ENCODE measurements at regions not wholly inside any gene's neighbourhood (a gene's known extent, or its start where the extent isn't known, plus 50 kb on each side); places are given as distances from the start of the nearest gene placed in this dataset.
"Not testable (repeated sequence)": the region's sequence is repeated elsewhere in the genome, so short reads cannot be mapped to it uniquely, and the experiment has no call there.

DNA sequence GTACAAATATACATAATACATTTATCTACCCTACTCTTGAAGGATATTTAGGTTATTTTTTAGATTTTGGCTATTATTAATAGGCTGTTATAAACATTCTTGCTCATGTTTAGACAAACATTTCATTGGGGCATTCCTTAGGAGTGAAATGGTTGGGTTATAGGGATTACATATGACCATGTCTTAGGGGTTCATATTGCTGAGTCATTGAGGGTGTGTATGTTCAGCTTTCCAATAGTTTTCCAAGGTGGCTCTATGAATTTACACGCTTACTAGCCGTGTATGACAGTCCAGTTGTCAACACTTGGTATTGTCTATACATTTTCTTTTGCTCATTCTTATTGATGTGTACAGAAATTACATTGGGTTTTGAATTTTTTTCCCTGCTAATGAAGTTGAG is 125.8 kb downstream of the OXSM start:
- DNase-seq (no peak), ATAC-seq (no peak)
- H3K4me1 ChIP-seq, result no peaks in the 10 kb centered on the region
- H3K9me3 ChIP-seq, result no peaks in the 10 kb centered on the region
- H3K4me3 ChIP-seq, result no peak overlapping the region
- H3K27me3 ChIP-seq (ENCODE audit: low read depth), result no peaks in the 10 kb centered on the region
- H3K27ac ChIP-seq, result no peak overlapping the region
- intact Hi-C loops (cut with DNase I), result no loop called here
- H3K36me3 ChIP-seq, result no peaks in the 10 kb centered on the region
- TF ChIP-seq, protein P1, sequence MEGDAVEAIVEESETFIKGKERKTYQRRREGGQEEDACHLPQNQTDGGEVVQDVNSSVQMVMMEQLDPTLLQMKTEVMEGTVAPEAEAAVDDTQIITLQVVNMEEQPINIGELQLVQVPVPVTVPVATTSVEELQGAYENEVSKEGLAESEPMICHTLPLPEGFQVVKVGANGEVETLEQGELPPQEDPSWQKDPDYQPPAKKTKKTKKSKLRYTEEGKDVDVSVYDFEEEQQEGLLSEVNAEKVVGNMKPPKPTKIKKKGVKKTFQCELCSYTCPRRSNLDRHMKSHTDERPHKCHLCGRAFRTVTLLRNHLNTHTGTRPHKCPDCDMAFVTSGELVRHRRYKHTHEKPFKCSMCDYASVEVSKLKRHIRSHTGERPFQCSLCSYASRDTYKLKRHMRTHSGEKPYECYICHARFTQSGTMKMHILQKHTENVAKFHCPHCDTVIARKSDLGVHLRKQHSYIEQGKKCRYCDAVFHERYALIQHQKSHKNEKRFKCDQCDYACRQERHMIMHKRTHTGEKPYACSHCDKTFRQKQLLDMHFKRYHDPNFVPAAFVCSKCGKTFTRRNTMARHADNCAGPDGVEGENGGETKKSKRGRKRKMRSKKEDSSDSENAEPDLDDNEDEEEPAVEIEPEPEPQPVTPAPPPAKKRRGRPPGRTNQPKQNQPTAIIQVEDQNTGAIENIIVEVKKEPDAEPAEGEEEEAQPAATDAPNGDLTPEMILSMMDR (IDR thresholded peaks at IDR 0.05), result no peak

GRCh38 chr3:25916321-25916720 is 126.4 kb downstream of the OXSM start:
- intact Hi-C loops (cut with DNase I), result no loop called here
- Histone ChIP-seq H3K4me3 (no peak overlapping the region), H3K27ac (no peak overlapping the region), H3K9me3 (no peaks in the 10 kb centered on the region), H3K27me3 (ENCODE audit: low read depth) (no peaks in the 10 kb centered on the region), H3K4me1 (no peaks in the 10 kb centered on the region), H3K36me3 (no peaks in the 10 kb centered on the region)
- DNase-seq, result no peak
- ATAC-seq, result no peak
- TF ChIP-seq, protein P1 (IDR thresholded peaks at IDR 0.05), result no peak

- H3K4me1 ChIP-seq; ATAC-seq; intact Hi-C loops (cut with DNase I); H3K36me3 ChIP-seq; H3K27me3 ChIP-seq (ENCODE audit: low read depth); DNase-seq; H3K4me3 ChIP-seq; H3K27ac ChIP-seq: not testable (repeated sequence)
- H3K9me3 ChIP-seq, result peaks cover 14% of the 10 kb centered on the region
Observed at GRCh38 chr3:25931967-25932366, 142.1 kb downstream of the OXSM start.

DNA sequence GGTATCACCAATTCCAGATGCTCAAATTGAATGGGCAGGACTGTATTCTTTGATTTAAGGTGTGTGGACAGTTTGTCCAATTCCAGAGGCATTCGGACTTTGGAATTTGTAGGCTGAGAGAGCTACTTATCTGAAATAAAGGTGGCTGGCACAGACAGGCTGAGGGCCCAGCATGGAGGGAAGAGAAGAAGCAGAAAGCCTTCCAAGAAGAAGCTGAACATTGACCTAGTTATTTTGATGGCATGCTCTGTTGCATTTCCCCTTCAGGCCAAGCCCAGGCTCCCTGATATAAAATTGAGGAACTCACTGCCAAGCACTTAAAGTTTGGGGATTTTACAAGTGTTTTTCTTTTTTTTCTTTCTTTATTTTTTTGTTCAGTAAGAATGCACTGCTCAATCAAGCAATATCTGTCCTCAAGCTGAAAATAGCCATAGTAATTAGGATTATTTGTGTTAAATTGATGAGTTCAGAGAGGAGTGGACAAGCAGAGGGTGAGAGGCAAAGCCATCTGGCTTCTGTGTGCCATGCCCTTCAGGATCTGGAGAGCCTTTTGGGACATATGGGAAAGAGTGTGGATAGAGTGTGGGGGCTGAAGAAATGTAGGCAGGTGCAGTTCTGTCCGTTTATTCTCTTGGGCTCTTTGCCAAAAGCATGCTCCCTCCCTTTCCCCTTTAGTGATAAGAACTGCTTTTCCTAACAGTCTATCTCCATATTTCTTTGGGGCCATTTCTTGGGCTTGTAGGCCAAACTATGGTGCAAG is 148.9 kb downstream of the OXSM start:
- Histone ChIP-seq H3K27ac (no peak overlapping the region), H3K36me3 (no peaks in the 10 kb centered on the region), H3K9me3 (peaks cover 2% of the 10 kb centered on the region), H3K27me3 (ENCODE audit: low read depth) (no peaks in the 10 kb centered on the region), H3K4me3 (no peak overlapping the region), H3K4me1 (no peaks in the 10 kb centered on the region)
- TF ChIP-seq, protein P1 (IDR thresholded peaks at IDR 0.05), result no peak
- DNase-seq (no peak), ATAC-seq (no peak)
- intact Hi-C loops (cut with DNase I), result no loop called here

GRCh38 chr3:25940935-25941334 is 151.0 kb downstream of the OXSM start:
- intact Hi-C loops (cut with DNase I), result no loop called here
- Histone ChIP-seq H3K27ac (no peak overlapping the region), H3K9me3 (no peaks in the 10 kb centered on the region), H3K27me3 (ENCODE audit: low read depth) (no peaks in the 10 kb centered on the region), H3K36me3 (no peaks in the 10 kb centered on the region), H3K4me1 (no peaks in the 10 kb centered on the region), H3K4me3 (no peak overlapping the region)
- TF ChIP-seq, protein P1 (IDR thresholded peaks at IDR 0.05), result no peak
- DNase-seq, result no peak
- no peak for ATAC-seq

- no peaks in the 10 kb centered on the region for H3K36me3 ChIP-seq
- no peak overlapping the region for H3K27ac ChIP-seq
- DNase-seq (no peak), ATAC-seq (no peak)
- no peak overlapping the region for H3K4me3 ChIP-seq
- H3K4me1 ChIP-seq, result no peaks in the 10 kb centered on the region
- no peaks in the 10 kb centered on the region for H3K9me3 ChIP-seq
- intact Hi-C loops (cut with DNase I), result no loop called here
- H3K27me3 ChIP-seq (ENCODE audit: low read depth), result no peaks in the 10 kb centered on the region
- TF ChIP-seq, protein P1 (IDR thresholded peaks at IDR 0.05), result no peak
Observed at GRCh38 chr3:25944329-25944728, 154.4 kb downstream of the OXSM start.
